Mesodermal cell (in vitro differentiated cells): ENCODE measurements at regions not wholly inside any gene's neighbourhood (a gene's known extent, or its start where the extent isn't known, plus 50 kb on each side); places are given as distances from the start of the nearest gene placed in this dataset.
"Not testable (repeated sequence)": the region's sequence is repeated elsewhere in the genome, so short reads cannot be mapped to it uniquely, and the experiment has no call there.

ENCODE experiments used
- H3K27ac ChIP-seq: 2 replicates; pipeline ENCODE4 v1.7.0; 2013; ENCODE audit warnings: mild to moderate bottlenecking, low read depth, low read length, moderate library complexity; ENCODE audit not compliant: severe bottlenecking
- H3K36me3 ChIP-seq: 2 replicates; pipeline ENCODE4 v1.7.1; 2013; ENCODE audit warnings: mild to moderate bottlenecking, low read length, moderate library complexity; ENCODE audit not compliant: control insufficient read depth, insufficient read depth
- H3K4me1 ChIP-seq: one replicate; pipeline ENCODE4 v1.7.1; 2013; ENCODE audit warnings: mild to moderate bottlenecking, low read length; ENCODE audit not compliant: insufficient read depth, control insufficient read depth, poor library complexity, severe bottlenecking
- H3K4me3 ChIP-seq: 2 replicates; pipeline ENCODE4 v1.7.0; 2013; ENCODE audit warnings: low read length, control low read depth, mild to moderate bottlenecking; ENCODE audit not compliant: insufficient read depth, poor library complexity, severe bottlenecking; ENCODE audit errors: extremely low read depth
- H3K9me3 ChIP-seq: 2 replicates; pipeline ENCODE4 v1.7.1; 2013; ENCODE audit warnings: mild to moderate bottlenecking, low read length, moderate library complexity; ENCODE audit not compliant: control insufficient read depth
- WGBS, 2 experiments: methylation state at CpG; one replicate each; pipeline ENCODE4 v1.1.5; 2013; ENCODE audit warnings: missing lambda C conversion rate in 2 of 2; ENCODE audit not compliant: insufficient coverage in 2 of 2; 5-methylcytosine and 5-hydroxymethylcytosine counted together

GRCh38 chr4:38378478-38378877 is 285.5 kb upstream of the KLF3 start:
- Histone ChIP-seq H3K4me3 (no peak overlapping the region), H3K27ac (no peak overlapping the region), H3K36me3 (no peaks in the 10 kb centered on the region), H3K4me1 (peaks cover 14% of the 10 kb centered on the region), H3K9me3 (peaks cover 8% of the 10 kb centered on the region)
- WGBS, 2 experiments = 83% methylated on average over 2 of the region's 3 CpGs; no CpG with 5 or more reads in 1 of the 2 experiments

GRCh38 chr4:38381788-38382187 is 282.2 kb upstream of the KLF3 start:
- Histone ChIP-seq H3K27ac (no peak overlapping the region), H3K4me3 (no peak overlapping the region), H3K36me3 (no peaks in the 10 kb centered on the region), H3K9me3 (no peaks in the 10 kb centered on the region), H3K4me1 (peaks cover 9% of the 10 kb centered on the region)
- 94 to 95% methylated on average over 2 to 5 of the region's 6 CpGs for WGBS, 2 experiments

DNA sequence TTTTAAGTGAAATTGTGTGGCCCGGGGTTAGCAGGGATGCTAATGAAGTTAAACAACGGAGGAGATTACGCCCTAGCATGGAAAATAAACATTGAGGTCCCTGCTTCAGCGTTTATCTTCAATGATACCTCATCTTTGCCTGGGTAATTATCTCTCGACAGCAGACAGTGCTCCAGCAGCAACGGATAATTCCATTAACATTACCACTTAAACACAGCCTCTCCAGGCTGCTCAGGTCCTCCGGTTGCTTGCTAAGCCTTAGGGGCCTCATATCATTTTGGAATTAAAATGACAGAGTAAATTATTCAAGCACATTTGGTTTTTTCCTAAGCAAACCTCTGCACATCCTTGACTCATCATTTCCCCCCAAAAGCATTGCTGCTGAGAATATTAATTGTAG is 281.5 kb upstream of the KLF3 start:
- WGBS, 2 experiments = 63 to 69% methylated on average over 3 to 6 of the region's 7 CpGs
- Histone ChIP-seq H3K9me3 (no peaks in the 10 kb centered on the region), H3K36me3 (no peaks in the 10 kb centered on the region), H3K4me3 (no peak overlapping the region), H3K27ac (no peak overlapping the region), H3K4me1 (peaks cover 9% of the 10 kb centered on the region)

DNA sequence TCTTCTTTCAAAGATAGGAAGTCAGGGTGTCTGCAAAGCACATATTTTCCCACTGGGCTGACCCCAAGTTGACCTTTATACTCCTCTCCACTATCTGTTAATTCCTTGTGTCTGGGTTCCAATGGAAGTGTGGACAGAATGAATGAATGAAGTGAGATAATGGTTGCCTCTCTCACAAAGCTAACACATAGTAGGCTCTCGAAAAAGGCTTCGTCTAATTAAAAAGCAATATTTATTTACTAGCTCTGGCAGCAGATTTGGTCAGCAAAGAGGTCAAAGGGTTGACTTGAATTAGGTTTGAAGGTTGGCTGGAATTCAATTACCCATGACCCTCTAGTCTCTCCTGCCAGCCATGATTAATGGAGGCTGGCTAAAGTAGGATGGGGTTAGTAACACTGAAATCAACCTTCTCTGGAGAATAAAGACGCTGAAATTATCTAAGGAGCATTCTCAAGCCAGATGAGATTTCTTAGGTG is 280.3 kb upstream of the KLF3 start:
- H3K36me3 ChIP-seq = no peaks in the 10 kb centered on the region
- H3K27ac ChIP-seq = no peak overlapping the region
- H3K9me3 ChIP-seq = no peaks in the 10 kb centered on the region
- WGBS, 2 experiments = 100% methylated on average over 1 of the region's 3 CpGs
- H3K4me1 ChIP-seq = peaks cover 9% of the 10 kb centered on the region
- H3K4me3 ChIP-seq = no peak overlapping the region

DNA sequence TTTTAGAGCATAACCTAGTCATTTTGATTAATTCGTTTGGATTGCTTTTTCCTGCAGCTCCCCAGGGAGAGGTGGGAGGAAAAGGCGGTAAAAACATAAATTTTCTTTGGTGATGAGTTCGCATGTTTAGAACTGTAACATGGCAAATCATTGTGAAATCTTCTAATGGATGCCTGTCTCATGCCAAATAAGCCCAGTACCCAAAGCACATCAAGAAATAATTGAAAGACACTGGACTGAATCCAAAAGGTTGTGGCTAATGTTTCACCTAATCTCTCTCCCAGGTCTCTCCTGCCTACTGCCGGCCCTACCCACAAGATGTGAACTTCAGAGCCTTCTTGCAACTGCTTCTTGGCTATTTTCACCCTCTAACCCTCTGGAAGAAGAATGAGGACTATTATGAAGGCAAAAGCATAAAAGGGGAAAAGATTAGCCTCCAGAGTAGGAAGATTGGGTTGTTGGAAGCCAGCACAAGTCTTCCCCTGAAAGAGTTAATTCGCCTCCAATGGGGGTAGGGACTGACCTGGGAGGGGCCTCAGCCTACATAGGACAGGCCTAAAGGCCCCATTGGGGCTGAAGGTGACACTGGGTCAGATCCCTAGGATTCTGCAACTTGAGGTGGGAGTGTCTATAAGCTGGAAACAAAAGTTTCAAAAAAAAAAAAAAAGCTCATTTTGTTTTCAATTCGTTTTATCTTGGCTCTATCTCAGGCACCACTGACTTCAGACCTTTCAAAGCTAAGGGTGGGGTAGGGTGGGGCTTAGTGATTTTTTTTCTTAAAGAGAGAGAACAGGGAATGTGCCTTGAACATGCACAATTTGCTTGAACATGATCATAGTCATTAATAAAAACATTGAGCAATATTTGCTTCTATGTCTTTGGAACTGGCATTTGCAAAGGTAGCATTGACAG is 278.6 kb upstream of the KLF3 start:
- Histone ChIP-seq H3K4me3 (no peak overlapping the region), H3K36me3 (no peaks in the 10 kb centered on the region), H3K27ac (no peak overlapping the region), H3K4me1 (peaks cover 9% of the 10 kb centered on the region), H3K9me3 (peaks cover 7% of the 10 kb centered on the region)
- 87 to 93% methylated on average over 3 to 4 of the region's 6 CpGs for WGBS, 2 experiments

DNA sequence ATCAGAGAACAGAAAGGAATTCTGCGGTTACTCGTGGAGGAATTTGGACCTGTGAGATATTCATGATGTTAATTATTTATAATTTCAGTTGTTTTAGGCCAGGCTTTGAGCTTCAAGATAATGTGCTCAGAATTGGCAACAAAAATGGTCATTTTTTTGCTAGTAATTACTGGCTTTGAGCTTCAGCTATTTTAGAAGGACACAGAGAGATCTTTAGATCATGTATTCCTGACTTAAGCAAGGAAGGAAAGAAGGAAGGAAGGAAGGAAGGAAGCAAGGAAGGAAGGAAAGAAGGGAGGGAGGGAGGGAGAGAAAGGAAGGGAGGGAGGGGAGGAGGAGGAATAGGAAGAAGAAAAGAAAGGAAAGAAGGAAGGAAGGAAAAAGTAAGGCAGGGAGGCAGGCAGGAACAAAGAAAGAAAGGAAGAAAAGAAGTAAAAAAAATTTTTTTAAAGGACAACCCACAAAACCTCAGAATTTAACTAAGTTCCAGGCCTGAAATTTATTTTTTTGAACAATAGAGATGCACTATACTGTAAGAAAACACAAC is 277.9 kb upstream of the KLF3 start:
- WGBS, 2 experiments = 88 to 91% methylated on average over 2 of the region's 2 CpGs
- Histone ChIP-seq H3K27ac (no peak overlapping the region), H3K4me1 (peaks cover 9% of the 10 kb centered on the region), H3K9me3 (peaks cover 14% of the 10 kb centered on the region), H3K36me3 (no peaks in the 10 kb centered on the region), H3K4me3 (no peak overlapping the region)

GRCh38 chr4:38386654-38387188 is 277.3 kb upstream of the KLF3 start:
- Histone ChIP-seq H3K4me1 (peaks cover 9% of the 10 kb centered on the region), H3K27ac (no peak overlapping the region), H3K9me3 (peaks cover 19% of the 10 kb centered on the region), H3K4me3 (no peak overlapping the region), H3K36me3 (no peaks in the 10 kb centered on the region)
- WGBS, 2 experiments = 60 to 83% methylated on average over 1 to 2 of the region's 2 CpGs

DNA sequence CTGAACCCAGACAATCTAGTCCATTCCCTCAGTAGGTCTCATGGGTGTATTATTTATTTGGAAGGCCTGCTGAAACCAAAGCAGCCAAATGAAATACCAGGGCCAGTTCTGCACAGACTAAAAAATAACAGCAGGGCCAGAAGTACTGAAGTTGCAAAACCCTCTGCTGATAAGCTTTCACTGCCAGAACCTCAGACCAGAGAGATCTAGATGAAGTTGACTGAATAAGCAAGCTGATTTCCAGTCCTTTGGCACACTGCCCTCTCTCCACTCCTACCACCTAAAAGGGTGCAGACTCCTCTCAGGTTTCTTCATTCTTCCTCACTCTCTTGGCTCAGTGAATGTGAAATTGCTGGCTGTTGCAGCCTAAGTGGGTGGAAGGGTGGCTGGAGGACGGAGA is 276.7 kb upstream of the KLF3 start:
- peaks cover 23% of the 10 kb centered on the region for H3K9me3 ChIP-seq
- no peak overlapping the region for H3K4me3 ChIP-seq
- H3K4me1 ChIP-seq = peaks cover 9% of the 10 kb centered on the region
- no peak overlapping the region for H3K27ac ChIP-seq
- no peaks in the 10 kb centered on the region for H3K36me3 ChIP-seq
- WGBS, 2 experiments = no CpG with 5 or more reads among the region's 1 CpG

GRCh38 chr4:38387819-38388218 is 276.2 kb upstream of the KLF3 start:
- peaks cover 28% of the 10 kb centered on the region for H3K9me3 ChIP-seq
- H3K4me3 ChIP-seq = no peak overlapping the region
- H3K4me1 ChIP-seq = peaks cover 5% of the 10 kb centered on the region
- 95 to 97% methylated on average over 3 of the region's 5 CpGs for WGBS, 2 experiments
- H3K27ac ChIP-seq = no peak overlapping the region
- H3K36me3 ChIP-seq = no peaks in the 10 kb centered on the region

GRCh38 chr4:38388907-38389306 is 275.1 kb upstream of the KLF3 start:
- peaks cover 29% of the 10 kb centered on the region for H3K9me3 ChIP-seq
- WGBS, 2 experiments = 100% methylated on average over 1 of the region's 1 CpG; no CpG with 5 or more reads in 1 of the 2 experiments
- H3K36me3 ChIP-seq = not testable (repeated sequence)

More at GRCh38 chr4:38388907-38389306, 275.1 kb upstream of the KLF3 start:
- not testable (repeated sequence) for H3K4me3 ChIP-seq, H3K4me1 ChIP-seq, H3K27ac ChIP-seq
